GM12878 (cell line): ENCODE measurements at regions not wholly inside any gene's neighbourhood (a gene's known extent, or its start where the extent isn't known, plus 50 kb on each side); places are given as distances from the start of the nearest gene placed in this dataset.

ENCODE experiments used
- ATAC-seq: fragments of 200-7000 bp; cut with Tn5 transposase; 3 replicates; pipeline ENCODE4 v1.9.1; 2020; ENCODE audit warnings: mild to moderate bottlenecking, moderate library complexity
- BruUV-seq: library from RNA; stranded (reverse); fragments of 400-500 nt; replicated peaks from 2 replicates; lab custom pipeline; 2021; lab: Mats Ljungman, UMichigan
- CTCF ChIA-PET: fragments of 300-600 bp; sonication (Branson Sonifier 250); formaldehyde crosslinking; extraction: SDS; loops from one replicate; lab custom pipeline; 2021; ENCODE audit warnings: inconsistent platforms; lab: Yijun Ruan, JAX
- POLR2A ChIA-PET: fragments of 350-600 bp; formaldehyde crosslinking; extraction: SDS; loops from one replicate; lab custom pipeline; 2021; ENCODE audit warnings: inconsistent platforms; lab: Charles Lee
- RAD21 ChIA-PET: fragments of 300-600 bp; sonication (Branson Sonifier 250); formaldehyde crosslinking; loops from one replicate; lab custom pipeline; 2023; ENCODE audit warnings: antibody characterized with exemption; ENCODE audit not compliant: unreplicated experiment; lab: Charles Lee
- SMC1A ChIA-PET: fragments of 300-600 bp; sonication (Branson Sonifier 250); formaldehyde crosslinking; loops from one replicate; lab custom pipeline; 2023; ENCODE audit not compliant: unreplicated experiment, uncharacterized antibody; lab: Charles Lee
- DNase-seq: peaks from one replicate; pipeline ENCODE4 v3.0.0-alpha.2; 2011; ENCODE audit warnings: low read depth, low spot score
- FAIRE-seq: peaks from 3 replicates; lab custom pipeline; 2011; peaks lifted over from hg19 to GRCh38; lab: Jason Lieb, UNC
- H2AFZ ChIP-seq: 2 replicates; pipeline ENCODE4 v1.6.0; 2011; ENCODE audit warnings: low read depth, low read length, control low read depth; ENCODE audit not compliant: control insufficient read depth
- H3K27ac ChIP-seq: 2 replicates; pipeline ENCODE4 v1.5.1; 2011; ENCODE audit warnings: control low read depth; ENCODE audit not compliant: control insufficient read depth, insufficient read depth
- H3K27me3 ChIP-seq, 2 experiments: replicated peaks in 1 of 2; 2 replicates each; pipeline versions ENCODE4 v1.6.0 to v1.6.1; 2011; ENCODE audit warnings: low read length in 1 of 2; ENCODE audit not compliant: control insufficient read depth in 2 of 2, insufficient read depth in 2 of 2
- H3K36me3 ChIP-seq, 2 experiments: 2 replicates each; pipeline ENCODE4 v1.5.1; 2011; ENCODE audit warnings: low read length in 1 of 2; ENCODE audit not compliant: control insufficient read depth in 2 of 2, insufficient read depth in 2 of 2
- H3K4me1 ChIP-seq: 2 replicates; pipeline ENCODE4 v1.6.1; 2011; ENCODE audit warnings: mild to moderate bottlenecking, low read length, moderate library complexity, mixed read lengths; ENCODE audit not compliant: control insufficient read depth, insufficient read depth
- H3K4me2 ChIP-seq: 2 replicates; pipeline ENCODE4 v1.6.0; 2011; ENCODE audit warnings: control low read depth; ENCODE audit not compliant: control insufficient read depth, insufficient read depth
- H3K4me3 ChIP-seq: fragments of 200-600 bp; sonication (generic); 2 replicates; pipeline ENCODE4 v1.5.1; 2016
- H3K79me2 ChIP-seq: 2 replicates; pipeline ENCODE4 v1.6.0; 2011; ENCODE audit warnings: low read length; ENCODE audit not compliant: control insufficient read depth, insufficient read depth
- H3K9ac ChIP-seq: 2 replicates; pipeline ENCODE4 v1.8.0; 2011; ENCODE audit warnings: low read length, control low read depth, mixed read lengths; ENCODE audit not compliant: control insufficient read depth, insufficient read depth
- H3K9me3 ChIP-seq: replicated peaks from 3 replicates; pipeline ENCODE4 v1.5.1; 2011; ENCODE audit warnings: mild to moderate bottlenecking, low read length; ENCODE audit not compliant: control insufficient read depth, insufficient read depth
- H4K20me1 ChIP-seq: 2 replicates; pipeline ENCODE4 v1.6.0; 2011; ENCODE audit not compliant: control insufficient read depth, insufficient read depth
- BRCA1 ChIP-seq: IDR thresholded peaks from 2 replicates; pipeline ENCODE4 v1.6.1; 2011; ENCODE audit warnings: low read depth, low read length, improper control_type of control experiment
- EZH2 ChIP-seq: IDR thresholded peaks from 2 replicates; pipeline ENCODE4 v1.6.1; 2012; ENCODE audit warnings: low read depth, mild to moderate bottlenecking, control low read depth, inconsistent platforms, low read length, borderline replicate concordance; ENCODE audit not compliant: control insufficient read depth
- FOS ChIP-seq: IDR thresholded peaks from 3 replicates; pipeline ENCODE4 v1.6.1; 2011; ENCODE audit warnings: borderline replicate concordance; ENCODE audit not compliant: insufficient read length; ENCODE audit errors: extremely low read depth
- MEF2A ChIP-seq: IDR thresholded peaks from 2 replicates; pipeline ENCODE4 v1.6.1; 2011; ENCODE audit warnings: low read depth, mild to moderate bottlenecking, low read length, moderate library complexity; ENCODE audit not compliant: insufficient read depth
- MXI1 ChIP-seq: fragments of 150-350 bp; IDR thresholded peaks from 2 replicates; pipeline ENCODE4 v1.6.1; 2011; ENCODE audit warnings: low read depth, mild to moderate bottlenecking, inconsistent platforms, low read length, improper control_type of control experiment
- NFYA ChIP-seq: IDR thresholded peaks from 2 replicates; pipeline ENCODE4 v1.6.1; 2011; ENCODE audit warnings: low read depth, mild to moderate bottlenecking, low read length, improper control_type of control experiment, borderline replicate concordance
- PAX5 ChIP-seq: IDR thresholded peaks from 2 replicates; pipeline ENCODE4 v1.6.1; 2011; ENCODE audit warnings: low read depth, low read length, borderline replicate concordance
- POU2F2 ChIP-seq: IDR thresholded peaks from 3 replicates; pipeline ENCODE4 v1.6.1; 2011; ENCODE audit warnings: low read depth, mild to moderate bottlenecking, low read length, borderline replicate concordance
- SKIL ChIP-seq: fragments of 450-650 bp; IDR thresholded peaks from 2 replicates; pipeline ENCODE4 v1.6.1; 2017; ENCODE audit warnings: mild to moderate bottlenecking, low read depth, inconsistent platforms; ENCODE audit not compliant: poor library complexity, severe bottlenecking
- USF2 ChIP-seq: IDR thresholded peaks from 2 replicates; pipeline ENCODE4 v1.6.1; 2011; ENCODE audit warnings: low read depth, low read length, improper control_type of control experiment, borderline replicate concordance
- ZBTB4 ChIP-seq: fragments of 450-650 bp; formaldehyde crosslinking; IDR thresholded peaks from 2 replicates; pipeline ENCODE4 v1.4.0; 2022; ENCODE audit warnings: mild to moderate bottlenecking, moderate library complexity
- WGBS: methylation state at CpG from one replicate; pipeline ENCODE4 v1.1.6; 2016; ENCODE audit warnings: low lambda C conversion rate; ENCODE audit not compliant: insufficient replicate concordance, insufficient coverage; ENCODE audit errors: missing lambda C conversion rate; 5-methylcytosine and 5-hydroxymethylcytosine counted together
- in situ Hi-C: fragments of 300-500 bp; cut with MboI; formaldehyde crosslinking; loops from 9 replicates; pipeline ENCODE4 v1.14.3; 2018; ENCODE audit warnings: mixed read lengths
- intact Hi-C: fragments of 100-400 bp; cut with micrococcal nuclease; formaldehyde crosslinking; loops from one replicate; pipeline ENCODE4 v1.14.2; 2022; ENCODE audit not compliant: unreplicated experiment
- TF ChIP-seq, protein P1 (sequence below): fragments of 450-650 bp; IDR thresholded peaks from 2 replicates; pipeline ENCODE4 v1.6.1; 2016; ENCODE audit warnings: mild to moderate bottlenecking
- TF ChIP-seq, protein P2 (sequence below), 3 experiments: IDR thresholded peaks in 2 of 3; conservative IDR thresholded peaks in 1 of 3; 2 replicates each; pipeline ENCODE4 v1.5.1; 2011; ENCODE audit warnings: low read depth in 3 of 3, low read length in 3 of 3, mild to moderate bottlenecking in 3 of 3, control low read depth in 2 of 3, moderate library complexity in 2 of 3, inconsistent platforms in 1 of 3, mixed read lengths in 1 of 3; ENCODE audit not compliant: control insufficient read depth in 2 of 3, insufficient read depth in 1 of 3; ENCODE audit errors: extremely low read depth in 1 of 3

GRCh38 chr6:148226284-148226683 lies 116.4 kb upstream of the SASH1 start:
- RAD21 ChIA-PET, result no interaction called here
- TF ChIP-seq, protein P1, sequence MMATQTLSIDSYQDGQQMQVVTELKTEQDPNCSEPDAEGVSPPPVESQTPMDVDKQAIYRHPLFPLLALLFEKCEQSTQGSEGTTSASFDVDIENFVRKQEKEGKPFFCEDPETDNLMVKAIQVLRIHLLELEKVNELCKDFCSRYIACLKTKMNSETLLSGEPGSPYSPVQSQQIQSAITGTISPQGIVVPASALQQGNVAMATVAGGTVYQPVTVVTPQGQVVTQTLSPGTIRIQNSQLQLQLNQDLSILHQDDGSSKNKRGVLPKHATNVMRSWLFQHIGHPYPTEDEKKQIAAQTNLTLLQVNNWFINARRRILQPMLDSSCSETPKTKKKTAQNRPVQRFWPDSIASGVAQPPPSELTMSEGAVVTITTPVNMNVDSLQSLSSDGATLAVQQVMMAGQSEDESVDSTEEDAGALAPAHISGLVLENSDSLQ, result no peak
- TF ChIP-seq USF2, result no peak
- no peak for TF ChIP-seq MEF2A
- no peak for TF ChIP-seq POU2F2
- TF ChIP-seq ZBTB4 (CRISPR knock-in tag), result no peak
- TF ChIP-seq PAX5, result no peak
- TF ChIP-seq FOS, result no peak
- no peak for TF ChIP-seq NFYA
- no peak for TF ChIP-seq MXI1
- TF ChIP-seq BRCA1, result no peak
- TF ChIP-seq SKIL, result no peak
- no peak for TF ChIP-seq EZH2
- TF ChIP-seq, protein P2, sequence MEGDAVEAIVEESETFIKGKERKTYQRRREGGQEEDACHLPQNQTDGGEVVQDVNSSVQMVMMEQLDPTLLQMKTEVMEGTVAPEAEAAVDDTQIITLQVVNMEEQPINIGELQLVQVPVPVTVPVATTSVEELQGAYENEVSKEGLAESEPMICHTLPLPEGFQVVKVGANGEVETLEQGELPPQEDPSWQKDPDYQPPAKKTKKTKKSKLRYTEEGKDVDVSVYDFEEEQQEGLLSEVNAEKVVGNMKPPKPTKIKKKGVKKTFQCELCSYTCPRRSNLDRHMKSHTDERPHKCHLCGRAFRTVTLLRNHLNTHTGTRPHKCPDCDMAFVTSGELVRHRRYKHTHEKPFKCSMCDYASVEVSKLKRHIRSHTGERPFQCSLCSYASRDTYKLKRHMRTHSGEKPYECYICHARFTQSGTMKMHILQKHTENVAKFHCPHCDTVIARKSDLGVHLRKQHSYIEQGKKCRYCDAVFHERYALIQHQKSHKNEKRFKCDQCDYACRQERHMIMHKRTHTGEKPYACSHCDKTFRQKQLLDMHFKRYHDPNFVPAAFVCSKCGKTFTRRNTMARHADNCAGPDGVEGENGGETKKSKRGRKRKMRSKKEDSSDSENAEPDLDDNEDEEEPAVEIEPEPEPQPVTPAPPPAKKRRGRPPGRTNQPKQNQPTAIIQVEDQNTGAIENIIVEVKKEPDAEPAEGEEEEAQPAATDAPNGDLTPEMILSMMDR (IDR thresholded peaks at IDR 0.05 in 2 of 3, conservative IDR thresholded peaks at IDR 0.05 in 1 of 3; ENCODE audit: control insufficient read depth in 2 of 3, extremely low read depth in 1 of 3, insufficient read depth in 1 of 3, low read depth in 3 of 3, low read length in 3 of 3), result no peak

More at GRCh38 chr6:148226284-148226683, 116.4 kb upstream of the SASH1 start:
- ChIA-PET SMC1A (interaction anchor here (1.0 kb wide), 1 partner anchor 11 kb away, joined by 3 read pairs; no protein-coding TSS in a partner anchor), POLR2A (no interaction called here), CTCF (no interaction called here)
- H3K36me3 ChIP-seq, result no peaks in the 10 kb centered on the region
- H4K20me1 ChIP-seq, result no peaks in the 10 kb centered on the region
- no peaks in the 10 kb centered on the region for H3K9me3 ChIP-seq
- in situ Hi-C loops (no loop called here), intact Hi-C loops (no loop called here)
- H3K4me3 ChIP-seq, result no peak overlapping the region
- ATAC-seq, result no peak
- H2AFZ ChIP-seq, result no peak overlapping the region
- no peaks in the 10 kb centered on the region for H3K4me1 ChIP-seq
- no peak overlapping the region for H3K9ac ChIP-seq
- DNase-seq, result no peak
- H3K79me2 ChIP-seq, result no peaks in the 10 kb centered on the region
- no peak overlapping the region for H3K27ac ChIP-seq
- no peak overlapping the region for H3K4me2 ChIP-seq
- peaks cover 0 to 1% of the 10 kb centered on the region in 2 experiments; a peak in 1 of 4 replicates for H3K27me3 ChIP-seq
- FAIRE-seq, result no peak
- no TSS peak for BruUV-seq
- WGBS, result 61% methylated on average over 6 of the region's 6 CpGs
